HG03439 (cell line): ENCODE measurements at regions not wholly inside any gene's neighbourhood (a gene's known extent, or its start where the extent isn't known, plus 50 kb on each side); places are given as distances from the start of the nearest gene placed in this dataset.
"Not testable (repeated sequence)": the region's sequence is repeated elsewhere in the genome, so short reads cannot be mapped to it uniquely, and the experiment has no call there.

Experiments
- ATAC-seq: cut with Tn5 transposase; IDR thresholded peaks from one replicate; pipeline ENCODE4 v1.9.1; 2021; ENCODE audit warnings: mild to moderate bottlenecking, moderate library complexity; ENCODE audit not compliant: unreplicated experiment

- ATAC-seq: no peak
Measured at GRCh38 chr18:22691946-22692710, 241.0 kb upstream of the RBBP8 start.

- ATAC-seq: no peak
Measured at GRCh38 chr18:22694954-22695353, 238.2 kb upstream of the RBBP8 start.

- ATAC-seq: no peak
Measured at GRCh38 chr18:22695674-22696073, 237.5 kb upstream of the RBBP8 start.

- ATAC-seq: no peak
Measured at GRCh38 chr18:22697561-22697960, 235.6 kb upstream of the RBBP8 start.

- ATAC-seq: no peak
Measured at GRCh38 chr18:22698711-22699110, 234.4 kb upstream of the RBBP8 start.

- no peak for ATAC-seq
Measured at GRCh38 chr18:22699629-22700028, 233.5 kb upstream of the RBBP8 start.

- no peak for ATAC-seq
Measured at GRCh38 chr18:22700920-22701319, 232.2 kb upstream of the RBBP8 start.

- no peak for ATAC-seq
Measured at GRCh38 chr18:22701326-22701725, 231.8 kb upstream of the RBBP8 start.

- ATAC-seq: no peak
Measured at GRCh38 chr18:22701795-22702194, 231.3 kb upstream of the RBBP8 start.

- ATAC-seq: no peak
Measured at GRCh38 chr18:22702806-22703205, 230.3 kb upstream of the RBBP8 start.

- no peak for ATAC-seq
Measured at GRCh38 chr18:22703883-22704585, 229.1 kb upstream of the RBBP8 start.

GRCh38 chr18:22704586-22704918 lies 228.6 kb upstream of the RBBP8 start:
- ATAC-seq: no peak

GRCh38 chr18:22705328-22705727 lies 227.8 kb upstream of the RBBP8 start:
- ATAC-seq: no peak

- ATAC-seq: not testable (repeated sequence)
Measured at GRCh38 chr18:22706025-22706424, 227.1 kb upstream of the RBBP8 start.

- ATAC-seq: no peak
Measured at GRCh38 chr18:22709288-22710060, 223.7 kb upstream of the RBBP8 start.

GRCh38 chr18:22710673-22711191 lies 222.4 kb upstream of the RBBP8 start:
- no peak for ATAC-seq

- no peak for ATAC-seq
Measured at GRCh38 chr18:22711192-22711685, 221.9 kb upstream of the RBBP8 start.

- no peak for ATAC-seq
Measured at GRCh38 chr18:22713511-22713910, 219.6 kb upstream of the RBBP8 start.

- ATAC-seq: not testable (repeated sequence)
Measured at GRCh38 chr18:22717536-22717935, 215.6 kb upstream of the RBBP8 start.

- no peak for ATAC-seq
Measured at GRCh38 chr18:22723221-22723620, 209.9 kb upstream of the RBBP8 start.

GRCh38 chr18:22723773-22724172 lies 209.4 kb upstream of the RBBP8 start:
- no peak for ATAC-seq
